ENCODE measurements at regions not wholly inside any gene's neighbourhood (a gene's known extent, or its start where the extent isn't known, plus 50 kb on each side); places are given as distances from the start of the nearest gene placed in this dataset.

DNA sequence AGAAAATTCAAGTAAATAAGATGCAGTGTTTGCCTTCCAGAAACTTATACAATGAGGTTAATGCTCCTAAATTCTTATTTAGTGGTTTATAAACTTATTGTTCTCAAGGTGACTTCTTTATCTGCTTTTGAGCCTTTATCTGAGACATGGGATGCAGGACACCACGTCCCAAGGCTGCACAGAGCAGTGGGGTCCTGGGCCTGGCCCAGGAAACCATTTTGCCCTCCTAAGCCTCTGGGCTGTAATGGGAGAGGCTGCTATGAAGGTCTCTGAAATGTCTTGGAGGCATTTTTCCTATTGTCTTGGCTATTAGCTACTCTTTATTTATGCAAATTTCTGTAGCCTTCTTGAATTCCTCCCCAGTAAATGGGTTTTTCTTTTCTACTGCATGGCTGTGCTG lies 652.6 kb upstream of the SETBP1 start:
- no peak for ATAC-seq

DNA sequence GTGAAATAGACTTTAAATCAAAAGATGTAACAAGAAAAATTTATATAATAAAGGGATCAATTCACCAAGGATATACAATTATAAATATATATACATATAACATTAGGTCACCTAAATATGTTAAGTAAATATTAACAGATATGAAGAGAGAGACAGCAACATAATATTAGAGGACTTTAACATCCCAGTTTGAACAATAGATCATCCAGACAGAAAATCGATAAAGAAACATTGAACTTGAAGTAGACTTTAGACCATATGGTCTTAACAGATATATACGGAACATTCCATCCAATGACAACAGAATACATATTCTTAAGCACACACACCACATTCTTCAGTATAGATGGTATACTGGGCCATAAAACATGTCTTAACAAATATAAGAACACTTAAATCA lies 649.6 kb upstream of the SETBP1 start:
- H3K27me3 ChIP-seq = no peaks in the 10 kb centered on the region
- no peak for ATAC-seq
- intact Hi-C loops (cut with DNase I) = no loop called here

More for the DNA sequence above, 652.6 kb upstream of the SETBP1 start:
- H3K4me1 ChIP-seq = no peaks in the 10 kb centered on the region
- no peaks in the 10 kb centered on the region for H3K27me3 ChIP-seq
- intact Hi-C loops (cut with DNase I) = no loop called here
- no peak for DNase-seq
- TF ChIP-seq, protein P1, sequence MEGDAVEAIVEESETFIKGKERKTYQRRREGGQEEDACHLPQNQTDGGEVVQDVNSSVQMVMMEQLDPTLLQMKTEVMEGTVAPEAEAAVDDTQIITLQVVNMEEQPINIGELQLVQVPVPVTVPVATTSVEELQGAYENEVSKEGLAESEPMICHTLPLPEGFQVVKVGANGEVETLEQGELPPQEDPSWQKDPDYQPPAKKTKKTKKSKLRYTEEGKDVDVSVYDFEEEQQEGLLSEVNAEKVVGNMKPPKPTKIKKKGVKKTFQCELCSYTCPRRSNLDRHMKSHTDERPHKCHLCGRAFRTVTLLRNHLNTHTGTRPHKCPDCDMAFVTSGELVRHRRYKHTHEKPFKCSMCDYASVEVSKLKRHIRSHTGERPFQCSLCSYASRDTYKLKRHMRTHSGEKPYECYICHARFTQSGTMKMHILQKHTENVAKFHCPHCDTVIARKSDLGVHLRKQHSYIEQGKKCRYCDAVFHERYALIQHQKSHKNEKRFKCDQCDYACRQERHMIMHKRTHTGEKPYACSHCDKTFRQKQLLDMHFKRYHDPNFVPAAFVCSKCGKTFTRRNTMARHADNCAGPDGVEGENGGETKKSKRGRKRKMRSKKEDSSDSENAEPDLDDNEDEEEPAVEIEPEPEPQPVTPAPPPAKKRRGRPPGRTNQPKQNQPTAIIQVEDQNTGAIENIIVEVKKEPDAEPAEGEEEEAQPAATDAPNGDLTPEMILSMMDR (IDR thresholded peaks at IDR 0.05) = no peak
- H3K4me3 ChIP-seq = no peak overlapping the region
- no peaks in the 10 kb centered on the region for H3K36me3 ChIP-seq
- no peak overlapping the region for H3K27ac ChIP-seq
- no peaks in the 10 kb centered on the region for H3K9me3 ChIP-seq

GRCh38 chr18:44033144-44033701 lies 647.5 kb upstream of the SETBP1 start:
- Histone ChIP-seq H3K27ac (no peak overlapping the region), H3K4me1 (peaks cover 10% of the 10 kb centered on the region), H3K4me3 (no peak overlapping the region), H3K27me3 (no peaks in the 10 kb centered on the region), H3K9me3 (no peaks in the 10 kb centered on the region), H3K36me3 (no peaks in the 10 kb centered on the region)
- ATAC-seq (peak; percentile 58), DNase-seq (no peak)
- TF ChIP-seq, protein P1 (IDR thresholded peaks at IDR 0.05) = no peak
- intact Hi-C loops (cut with DNase I) = no loop called here

More for the DNA sequence above, 649.6 kb upstream of the SETBP1 start:
- no peak for DNase-seq
- Histone ChIP-seq H3K36me3 (no peaks in the 10 kb centered on the region), H3K4me3 (no peak overlapping the region), H3K27ac (no peak overlapping the region), H3K9me3 (no peaks in the 10 kb centered on the region), H3K4me1 (peaks cover 10% of the 10 kb centered on the region)
- TF ChIP-seq, protein P1 (IDR thresholded peaks at IDR 0.05) = no peak

- ATAC-seq (peak; percentile 49), DNase-seq (no peak)
- Histone ChIP-seq H3K36me3 (no peaks in the 10 kb centered on the region), H3K4me1 (peaks cover 10% of the 10 kb centered on the region), H3K27me3 (no peaks in the 10 kb centered on the region), H3K27ac (no peak overlapping the region), H3K9me3 (no peaks in the 10 kb centered on the region), H3K4me3 (no peak overlapping the region)
- TF ChIP-seq, protein P1 (IDR thresholded peaks at IDR 0.05) = no peak
- intact Hi-C loops (cut with DNase I) = no loop called here
Measured at GRCh38 chr18:44035554-44035953, 645.1 kb upstream of the SETBP1 start.

DNA sequence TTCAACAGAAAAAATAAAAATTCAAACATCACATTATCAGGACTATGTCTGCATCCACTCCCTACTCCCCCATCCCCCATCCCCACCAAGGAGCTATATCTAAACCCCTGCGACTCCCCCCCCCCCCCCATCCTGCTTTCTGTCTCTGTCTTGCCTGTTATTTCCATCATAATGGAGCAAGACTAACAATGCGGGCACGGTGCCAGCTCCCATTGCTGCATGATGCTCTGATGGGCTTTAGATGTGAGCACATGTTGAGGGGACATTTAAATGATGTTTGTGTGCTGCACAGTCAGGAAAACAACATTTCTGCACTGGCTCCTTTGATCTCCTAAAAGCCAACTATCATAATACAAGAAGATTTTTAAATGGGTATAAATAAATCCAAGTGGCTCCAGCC lies 644.2 kb upstream of the SETBP1 start:
- intact Hi-C loops (cut with DNase I) = no loop called here
- ATAC-seq = no peak
- peaks cover 10% of the 10 kb centered on the region for H3K4me1 ChIP-seq

More for the DNA sequence above, 644.2 kb upstream of the SETBP1 start:
- no peak for DNase-seq
- H3K27ac ChIP-seq = no peak overlapping the region
- H3K36me3 ChIP-seq = no peaks in the 10 kb centered on the region
- H3K9me3 ChIP-seq = no peaks in the 10 kb centered on the region
- H3K4me3 ChIP-seq = no peak overlapping the region
- TF ChIP-seq, protein P1 (IDR thresholded peaks at IDR 0.05) = no peak
- H3K27me3 ChIP-seq = no peaks in the 10 kb centered on the region

All from upper lobe of right lung (tissue), 1 donor.